ENCODE measurements at regions not wholly inside any gene's neighbourhood (a gene's known extent, or its start where the extent isn't known, plus 50 kb on each side); places are given as distances from the start of the nearest gene placed in this dataset.

- H3K9me3 Mint-ChIP-seq (ENCODE audit: low read depth, unreplicated experiment), result no peaks in the 10 kb centered on the region
- H3K36me3 Mint-ChIP-seq (ENCODE audit: insufficient read depth, unreplicated experiment), result no peaks in the 10 kb centered on the region
- CTCF ChIA-PET, result no interaction called here
- intact Hi-C loops (cut with micrococcal nuclease; ENCODE audit: unreplicated experiment), result no loop called here
- no peak for TF ChIP-seq CTCF (IDR thresholded peaks at IDR 0.05; ENCODE audit: unreplicated experiment)
- H3K27ac Mint-ChIP-seq (ENCODE audit: unreplicated experiment), result no peak overlapping the region
- no peak for DNase-seq
- no peaks in the 10 kb centered on the region for H3K4me1 Mint-ChIP-seq (ENCODE audit: low read depth, unreplicated experiment)
- no TSS peak for BruUV-seq (replicated peaks)
- H3K27me3 Mint-ChIP-seq (ENCODE audit: unreplicated experiment), result no peaks in the 10 kb centered on the region
- H3K4me3 Mint-ChIP-seq (ENCODE audit: low read depth, unreplicated experiment), result no peak overlapping the region
These were observed 58.0 kb downstream of the ARL6IP4 start for GRCh38 chr12:123038486-123038885.

DNA sequence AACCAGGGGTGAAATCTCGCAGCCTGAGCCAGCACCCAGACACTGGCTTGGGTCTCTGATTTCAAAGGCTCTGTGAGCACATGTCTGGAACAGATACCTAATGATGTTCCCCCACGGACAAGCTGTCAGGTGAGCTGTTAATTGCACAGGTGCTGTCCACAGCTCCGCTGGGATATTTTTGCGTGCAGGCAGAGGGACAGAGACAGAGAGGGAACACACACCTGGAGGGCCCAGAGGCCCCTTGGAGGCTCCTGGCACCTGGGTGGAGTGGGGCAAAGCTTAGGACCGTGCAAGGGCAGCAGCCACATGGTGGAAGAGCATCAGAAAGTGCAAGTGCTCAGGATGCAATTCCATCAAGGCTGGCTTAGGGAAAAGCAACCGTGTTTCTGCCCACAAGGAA is 57.3 kb downstream of the ARL6IP4 start:
- BruUV-seq (replicated peaks), result no TSS peak
- no peak overlapping the region for H3K4me3 Mint-ChIP-seq (ENCODE audit: low read depth, unreplicated experiment)
- H3K27ac Mint-ChIP-seq (ENCODE audit: unreplicated experiment), result no peak overlapping the region
- H3K9me3 Mint-ChIP-seq (ENCODE audit: low read depth, unreplicated experiment), result no peaks in the 10 kb centered on the region
- no peak for TF ChIP-seq CTCF (IDR thresholded peaks at IDR 0.05; ENCODE audit: unreplicated experiment)
- H3K4me1 Mint-ChIP-seq (ENCODE audit: low read depth, unreplicated experiment), result no peaks in the 10 kb centered on the region
- no peaks in the 10 kb centered on the region for H3K27me3 Mint-ChIP-seq (ENCODE audit: unreplicated experiment)
- DNase-seq, result no peak
- intact Hi-C loops (cut with micrococcal nuclease; ENCODE audit: unreplicated experiment), result no loop called here
- no peaks in the 10 kb centered on the region for H3K36me3 Mint-ChIP-seq (ENCODE audit: insufficient read depth, unreplicated experiment)
- CTCF ChIA-PET, result no interaction called here

- Mint-ChIP-seq H3K4me1 (ENCODE audit: low read depth, unreplicated experiment) (no peaks in the 10 kb centered on the region), H3K36me3 (ENCODE audit: insufficient read depth, unreplicated experiment) (no peaks in the 10 kb centered on the region), H3K27ac (ENCODE audit: unreplicated experiment) (no peak overlapping the region), H3K4me3 (ENCODE audit: low read depth, unreplicated experiment) (no peak overlapping the region), H3K9me3 (ENCODE audit: low read depth, unreplicated experiment) (no peaks in the 10 kb centered on the region), H3K27me3 (ENCODE audit: unreplicated experiment) (no peaks in the 10 kb centered on the region)
- BruUV-seq (replicated peaks), result no TSS peak
- DNase-seq, result no peak
- CTCF ChIA-PET, result interaction anchor here (0.7 to 1.0 kb wide), 2 partner anchors 196 to 202 kb away, joined by 3 read pairs; partner anchors contain the start of genes MPHOSPH9 and MTRFR
- intact Hi-C loops (cut with micrococcal nuclease; ENCODE audit: unreplicated experiment), result no loop called here
- TF ChIP-seq CTCF (IDR thresholded peaks at IDR 0.05; ENCODE audit: unreplicated experiment), result no peak
These were observed 56.2 kb downstream of the ARL6IP4 start for GRCh38 chr12:123036466-123037285.

DNA sequence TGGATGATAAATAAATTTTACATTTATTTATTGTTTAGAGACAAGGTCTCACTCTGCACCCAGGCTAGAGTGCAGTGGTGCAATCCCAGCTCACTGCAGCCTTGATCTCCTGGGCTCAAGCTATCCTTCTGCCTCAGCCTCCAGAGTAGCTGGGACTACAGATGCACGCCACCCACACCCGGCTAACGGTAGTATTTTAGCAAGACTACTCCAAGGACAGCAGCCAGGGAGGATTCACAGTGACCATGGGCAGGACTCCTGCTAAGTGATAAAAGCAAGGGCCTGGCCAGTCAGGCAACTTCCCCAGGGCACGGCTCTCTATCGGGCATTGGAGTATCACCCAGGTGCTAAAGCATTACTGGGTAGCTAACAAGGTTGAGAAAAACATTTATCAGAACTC is 55.4 kb downstream of the ARL6IP4 start:
- intact Hi-C loops (cut with micrococcal nuclease; ENCODE audit: unreplicated experiment), result no loop called here
- Mint-ChIP-seq H3K27ac (ENCODE audit: unreplicated experiment) (no peak overlapping the region), H3K36me3 (ENCODE audit: insufficient read depth, unreplicated experiment) (no peaks in the 10 kb centered on the region), H3K9me3 (ENCODE audit: low read depth, unreplicated experiment) (no peaks in the 10 kb centered on the region), H3K27me3 (ENCODE audit: unreplicated experiment) (no peaks in the 10 kb centered on the region), H3K4me1 (ENCODE audit: low read depth, unreplicated experiment) (no peaks in the 10 kb centered on the region), H3K4me3 (ENCODE audit: low read depth, unreplicated experiment) (no peak overlapping the region)
- no TSS peak for BruUV-seq (replicated peaks)
- DNase-seq, result no peak
- no peak for TF ChIP-seq CTCF (IDR thresholded peaks at IDR 0.05; ENCODE audit: unreplicated experiment)
- CTCF ChIA-PET, result no interaction called here
